NCI-H146 (cell line): ENCODE measurements at regions not wholly inside any gene's neighbourhood (a gene's known extent, or its start where the extent isn't known, plus 50 kb on each side); places are given as distances from the start of the nearest gene placed in this dataset.
"Not testable (repeated sequence)": the region's sequence is repeated elsewhere in the genome, so short reads cannot be mapped to it uniquely, and the experiment has no call there.

Experiments
- DNase-seq: peaks from one replicate; lab custom pipeline; 2025; lab: John Stamatoyannopoulos, UW

GRCh38 chr1:83472066-83472465, 526.9 kb downstream of the TTLL7 start:
- not testable (repeated sequence) for DNase-seq

GRCh38 chr1:83471272-83471671, 527.7 kb downstream of the TTLL7 start:
- DNase-seq: not testable (repeated sequence)

GRCh38 chr1:83468336-83468735, 530.6 kb downstream of the TTLL7 start:
- peak; percentile 7 for DNase-seq

- not testable (repeated sequence) for DNase-seq
Observed at GRCh38 chr1:83457735-83458248, 541.1 kb downstream of the TTLL7 start.

- DNase-seq: not testable (repeated sequence)
Observed at GRCh38 chr1:83457281-83457680, 541.7 kb downstream of the TTLL7 start.

- not testable (repeated sequence) for DNase-seq
Observed at GRCh38 chr1:83455753-83456152, 543.2 kb downstream of the TTLL7 start.

GRCh38 chr1:83445873-83446272, 553.1 kb downstream of the TTLL7 start:
- not testable (repeated sequence) for DNase-seq

GRCh38 chr1:83442412-83442811, 556.5 kb downstream of the TTLL7 start:
- not testable (repeated sequence) for DNase-seq

- not testable (repeated sequence) for DNase-seq
Observed at GRCh38 chr1:83440586-83440985, 558.3 kb downstream of the TTLL7 start.

- DNase-seq: not testable (repeated sequence)
Observed at GRCh38 chr1:83440021-83440420, 558.9 kb downstream of the TTLL7 start.

GRCh38 chr1:83438316-83438715, 560.6 kb downstream of the TTLL7 start:
- not testable (repeated sequence) for DNase-seq

GRCh38 chr1:83435336-83435735, 563.6 kb downstream of the TTLL7 start:
- DNase-seq: not testable (repeated sequence)

- DNase-seq: not testable (repeated sequence)
Observed at GRCh38 chr1:83427566-83427965, 571.4 kb downstream of the TTLL7 start.

- peak; percentile 58 for DNase-seq
Observed at GRCh38 chr1:83423382-83423781, 575.5 kb downstream of the TTLL7 start.

GRCh38 chr1:83418558-83418957, 580.4 kb downstream of the TTLL7 start:
- no peak for DNase-seq

- not testable (repeated sequence) for DNase-seq
Observed at GRCh38 chr1:83413839-83414107, 585.2 kb downstream of the TTLL7 start.

GRCh38 chr1:83410746-83411413, 588.1 kb downstream of the TTLL7 start:
- not testable (repeated sequence) for DNase-seq

GRCh38 chr1:83406693-83407371, 592.1 kb downstream of the TTLL7 start:
- DNase-seq: not testable (repeated sequence)

GRCh38 chr1:83405789-83406188, 593.1 kb downstream of the TTLL7 start:
- not testable (repeated sequence) for DNase-seq

- DNase-seq: not testable (repeated sequence)
Observed at GRCh38 chr1:83403500-83403899, 595.4 kb downstream of the TTLL7 start.

GRCh38 chr1:83401146-83401545, 597.8 kb downstream of the TTLL7 start:
- not testable (repeated sequence) for DNase-seq

- not testable (repeated sequence) for DNase-seq
Observed at GRCh38 chr1:83400173-83400572, 598.8 kb downstream of the TTLL7 start.

GRCh38 chr1:83398125-83398524, 600.8 kb downstream of the TTLL7 start:
- DNase-seq: peak; percentile 2
